ENCODE measurements at regions not wholly inside any gene's neighbourhood (a gene's known extent, or its start where the extent isn't known, plus 50 kb on each side); places are given as distances from the start of the nearest gene placed in this dataset.

GRCh38 chr4:165548702-165549101 lies 169.9 kb downstream of the CPE start:
- intact Hi-C loops (cut with DNase I; ENCODE audit: low total_unique reads) (no loop called here), in situ Hi-C loops (cut with MboI; ENCODE audit: low pct_ligation_motif_present in 1 of 4, low pct_unique_long_range_greater_than_20kb in 1 of 4, low sequenced_read_pairs in 3 of 4) (loop anchor here in 1 of 4 donors (25.0 kb wide), 1 partner anchor 539 kb away; no protein-coding TSS in a partner anchor)

DNA sequence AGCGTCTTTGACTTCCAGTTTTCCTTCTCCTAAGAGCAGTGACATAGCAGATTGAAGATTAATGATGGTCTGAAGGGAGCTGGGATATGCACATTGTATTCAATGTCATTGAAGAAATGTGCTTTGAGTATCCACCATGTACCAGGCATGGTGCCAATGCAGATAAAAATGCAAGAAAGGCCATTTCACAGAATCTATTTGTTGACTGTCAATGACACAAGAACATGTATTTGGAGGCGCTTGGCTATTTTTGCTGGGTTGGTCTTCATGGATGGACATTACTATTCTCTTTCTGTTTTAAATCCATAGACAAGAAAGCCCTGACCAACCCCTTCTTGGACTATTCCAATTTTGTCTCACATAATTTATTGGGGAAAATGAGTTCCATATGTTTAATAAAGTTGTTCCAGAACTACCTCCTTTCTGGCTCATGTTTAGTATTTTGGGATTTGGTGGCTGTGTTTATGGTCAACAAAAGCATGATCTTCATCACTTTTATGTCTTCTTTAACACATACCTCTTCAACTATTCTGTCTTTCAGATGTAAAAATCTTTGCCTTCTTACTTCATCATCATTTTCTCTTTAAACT lies 174.5 kb downstream of the CPE start:
- DNase-seq: no peak
- no peak for TF ChIP-seq POLR2AphosphoS5 (IDR thresholded peaks at IDR 0.05)
- no peak for TF ChIP-seq EP300 (IDR thresholded peaks at IDR 0.05; ENCODE audit: low read depth)
- TF ChIP-seq, protein P1, sequence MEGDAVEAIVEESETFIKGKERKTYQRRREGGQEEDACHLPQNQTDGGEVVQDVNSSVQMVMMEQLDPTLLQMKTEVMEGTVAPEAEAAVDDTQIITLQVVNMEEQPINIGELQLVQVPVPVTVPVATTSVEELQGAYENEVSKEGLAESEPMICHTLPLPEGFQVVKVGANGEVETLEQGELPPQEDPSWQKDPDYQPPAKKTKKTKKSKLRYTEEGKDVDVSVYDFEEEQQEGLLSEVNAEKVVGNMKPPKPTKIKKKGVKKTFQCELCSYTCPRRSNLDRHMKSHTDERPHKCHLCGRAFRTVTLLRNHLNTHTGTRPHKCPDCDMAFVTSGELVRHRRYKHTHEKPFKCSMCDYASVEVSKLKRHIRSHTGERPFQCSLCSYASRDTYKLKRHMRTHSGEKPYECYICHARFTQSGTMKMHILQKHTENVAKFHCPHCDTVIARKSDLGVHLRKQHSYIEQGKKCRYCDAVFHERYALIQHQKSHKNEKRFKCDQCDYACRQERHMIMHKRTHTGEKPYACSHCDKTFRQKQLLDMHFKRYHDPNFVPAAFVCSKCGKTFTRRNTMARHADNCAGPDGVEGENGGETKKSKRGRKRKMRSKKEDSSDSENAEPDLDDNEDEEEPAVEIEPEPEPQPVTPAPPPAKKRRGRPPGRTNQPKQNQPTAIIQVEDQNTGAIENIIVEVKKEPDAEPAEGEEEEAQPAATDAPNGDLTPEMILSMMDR (IDR thresholded peaks at IDR 0.05): no peak
- no peak for TF ChIP-seq POLR2A (IDR thresholded peaks at IDR 0.05)
- Histone ChIP-seq H3K4me1 (no peaks in the 10 kb centered on the region), H3K27ac (no peak overlapping the region), H3K27me3 (no peaks in the 10 kb centered on the region), H3K9me3 (no peaks in the 10 kb centered on the region), H3K4me3 (no peak overlapping the region), H3K36me3 (no peaks in the 10 kb centered on the region)
- intact Hi-C loops (cut with DNase I; ENCODE audit: low total_unique reads) (no loop called here), in situ Hi-C loops (cut with MboI; ENCODE audit: low pct_ligation_motif_present in 1 of 4, low pct_unique_long_range_greater_than_20kb in 1 of 4, low sequenced_read_pairs in 3 of 4) (no loop called here)
- 83 to 88% methylated on average over 2 of the region's 2 CpGs for WGBS, 2 donors (ENCODE audit: low coverage in 1 of 2)

More at GRCh38 chr4:165548702-165549101, 169.9 kb downstream of the CPE start:
- no peak for DNase-seq
- no peaks in the 10 kb centered on the region for H3K27me3 ChIP-seq
- no peak overlapping the region for H3K4me3 ChIP-seq
- no peaks in the 10 kb centered on the region for H3K4me1 ChIP-seq
- no peaks in the 10 kb centered on the region for H3K9me3 ChIP-seq
- H3K36me3 ChIP-seq: no peaks in the 10 kb centered on the region
- WGBS, 2 donors (ENCODE audit: low coverage in 1 of 2): 75 to 77% methylated on average over 2 of the region's 2 CpGs
- no peak for TF ChIP-seq EP300 (IDR thresholded peaks at IDR 0.05; ENCODE audit: low read depth)
- no peak for TF ChIP-seq POLR2A (IDR thresholded peaks at IDR 0.05)
- no peak for TF ChIP-seq POLR2AphosphoS5 (IDR thresholded peaks at IDR 0.05)
- TF ChIP-seq, protein P1 (IDR thresholded peaks at IDR 0.05): no peak
- H3K27ac ChIP-seq: no peak overlapping the region

DNA sequence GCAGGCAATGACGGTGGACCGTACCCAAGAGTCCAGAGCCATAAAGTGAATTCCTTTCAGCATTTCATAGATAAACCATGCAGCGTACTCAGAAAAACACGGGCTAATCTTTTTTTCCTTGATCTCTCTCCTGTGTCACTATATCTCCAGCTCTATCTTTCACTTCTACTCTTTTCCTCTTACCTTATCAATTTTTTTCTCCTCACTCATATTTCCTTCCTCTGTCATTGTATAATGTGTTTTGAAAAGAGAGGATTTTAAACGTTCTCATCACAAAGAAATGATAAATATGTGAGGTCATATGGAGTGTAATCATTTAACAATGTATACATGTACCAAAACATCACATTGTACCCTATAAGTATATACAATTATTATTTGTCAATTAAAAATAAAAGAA lies 176.5 kb downstream of the CPE start:
- in situ Hi-C loops (cut with MboI; ENCODE audit: low pct_ligation_motif_present in 1 of 4, low pct_unique_long_range_greater_than_20kb in 1 of 4, low sequenced_read_pairs in 3 of 4): no loop called here
- TF ChIP-seq, protein P1 (IDR thresholded peaks at IDR 0.05): no peak
- no peak for TF ChIP-seq EP300 (IDR thresholded peaks at IDR 0.05; ENCODE audit: low read depth)
- no peak for TF ChIP-seq POLR2A (IDR thresholded peaks at IDR 0.05)
- no peak for TF ChIP-seq POLR2AphosphoS5 (IDR thresholded peaks at IDR 0.05)
- H3K27ac ChIP-seq: no peak overlapping the region
- H3K27me3 ChIP-seq: no peaks in the 10 kb centered on the region
- WGBS, 2 donors (ENCODE audit: low coverage in 1 of 2): 52 to 75% methylated on average over 5 of the region's 5 CpGs
- no peak overlapping the region for H3K4me3 ChIP-seq
- intact Hi-C loops (cut with DNase I; ENCODE audit: low total_unique reads): no loop called here
- no peaks in the 10 kb centered on the region for H3K4me1 ChIP-seq
- DNase-seq: no peak
- H3K36me3 ChIP-seq: no peaks in the 10 kb centered on the region
- H3K9me3 ChIP-seq: no peaks in the 10 kb centered on the region

GRCh38 chr4:165556383-165556782 lies 177.6 kb downstream of the CPE start:
- intact Hi-C loops (cut with DNase I; ENCODE audit: low total_unique reads) (no loop called here), in situ Hi-C loops (cut with MboI; ENCODE audit: low pct_ligation_motif_present in 1 of 4, low pct_unique_long_range_greater_than_20kb in 1 of 4, low sequenced_read_pairs in 3 of 4) (no loop called here)
- TF ChIP-seq EP300 (IDR thresholded peaks at IDR 0.05; ENCODE audit: low read depth): no peak
- no peak for TF ChIP-seq POLR2A (IDR thresholded peaks at IDR 0.05)
- TF ChIP-seq, protein P1 (IDR thresholded peaks at IDR 0.05): no peak
- TF ChIP-seq POLR2AphosphoS5 (IDR thresholded peaks at IDR 0.05): no peak

More at GRCh38 chr4:165556383-165556782, 177.6 kb downstream of the CPE start:
- Histone ChIP-seq H3K4me1 (no peaks in the 10 kb centered on the region), H3K4me3 (no peak overlapping the region), H3K36me3 (no peaks in the 10 kb centered on the region), H3K27ac (no peak overlapping the region), H3K9me3 (no peaks in the 10 kb centered on the region), H3K27me3 (no peaks in the 10 kb centered on the region)
- no peak for DNase-seq
- 56 to 58% methylated on average over 1 of the region's 1 CpG for WGBS, 2 donors (ENCODE audit: low coverage in 1 of 2)

All from transverse colon (tissue), 4 donors.